HG03139 (cell line): ENCODE measurements at regions not wholly inside any gene's neighbourhood (a gene's known extent, or its start where the extent isn't known, plus 50 kb on each side); places are given as distances from the start of the nearest gene placed in this dataset.
"Not testable (repeated sequence)": the region's sequence is repeated elsewhere in the genome, so short reads cannot be mapped to it uniquely, and the experiment has no call there.

Source experiments
- ATAC-seq: cut with Tn5 transposase; IDR thresholded peaks from one replicate; pipeline ENCODE4 v1.9.1; 2021; ENCODE audit not compliant: unreplicated experiment

DNA sequence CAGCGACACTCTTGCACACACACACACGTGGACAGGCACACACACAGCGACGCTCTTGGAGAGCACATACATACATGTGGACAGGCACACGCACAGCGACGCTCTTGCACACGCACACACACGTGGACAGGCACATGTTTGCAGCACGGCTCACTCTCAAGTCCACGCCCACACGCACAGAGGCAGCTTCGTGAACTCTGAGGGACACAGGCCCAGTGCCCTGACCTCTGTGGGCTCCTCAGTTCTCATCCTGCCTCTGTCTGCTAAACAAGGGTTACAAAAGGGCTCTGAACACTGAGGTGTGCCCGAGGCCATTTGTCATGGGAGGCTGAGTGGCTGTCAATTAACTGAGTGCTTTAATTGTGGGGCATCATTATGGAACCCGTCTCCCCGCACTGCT lies 558.8 kb upstream of the ADAMTS16 start:
- no peak for ATAC-seq

GRCh38 chr5:4584982-4585381 lies 555.1 kb upstream of the ADAMTS16 start:
- ATAC-seq: no peak

- ATAC-seq: no peak
These were observed 526.7 kb upstream of the ADAMTS16 start for GRCh38 chr5:4613440-4613839.

GRCh38 chr5:4614088-4614487 lies 526.0 kb upstream of the ADAMTS16 start:
- no peak for ATAC-seq

DNA sequence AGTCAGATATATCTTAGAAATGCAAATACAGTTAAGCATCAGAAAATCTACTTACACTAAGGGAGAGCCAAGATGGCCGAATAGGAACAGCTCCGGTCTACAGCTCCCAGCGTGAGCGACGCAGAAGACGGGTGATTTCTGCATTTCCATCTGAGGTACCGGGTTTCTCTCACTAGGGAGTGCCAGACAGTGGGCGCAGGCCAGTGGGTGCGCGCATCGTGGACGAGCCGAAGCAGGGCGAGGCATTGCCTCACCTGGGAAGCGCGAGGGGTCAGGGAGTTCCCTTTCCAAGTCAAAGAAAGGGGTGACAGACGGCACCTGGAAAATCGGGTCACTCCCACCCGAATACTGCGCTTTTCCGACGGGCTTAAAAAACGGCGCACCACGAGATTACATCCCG lies 524.8 kb upstream of the ADAMTS16 start:
- not testable (repeated sequence) for ATAC-seq

DNA sequence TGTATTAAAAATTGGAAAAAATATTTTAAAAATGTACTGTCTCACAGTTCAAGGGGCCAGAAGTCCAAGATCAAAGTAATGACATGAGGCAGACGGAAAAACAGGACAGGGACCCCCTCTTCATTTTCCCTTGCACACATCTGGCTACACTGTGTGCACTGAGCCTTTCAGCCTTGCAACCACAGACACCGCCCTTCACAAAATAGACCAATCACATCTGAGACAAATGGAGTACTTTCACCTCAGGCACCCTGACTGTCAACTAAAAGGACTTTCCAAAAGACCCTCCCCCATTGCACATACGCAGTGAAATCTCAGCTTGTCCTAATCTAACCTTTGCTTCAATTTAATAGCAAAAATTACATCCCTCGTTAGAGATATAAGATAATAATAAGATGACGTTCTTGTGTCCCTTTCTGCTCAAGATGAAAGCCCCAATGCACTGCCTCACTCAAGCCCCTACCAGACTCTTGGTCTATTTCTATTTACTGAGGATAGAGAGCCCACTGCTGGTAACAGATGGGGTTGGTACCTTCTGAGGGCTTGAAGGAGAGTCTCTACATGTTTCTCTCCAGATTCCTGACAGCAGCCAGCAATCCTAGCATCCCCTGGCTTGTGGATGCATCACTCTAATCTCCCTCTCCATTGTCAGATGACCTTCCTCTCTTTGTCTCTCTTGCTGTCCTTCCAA lies 514.8 kb upstream of the ADAMTS16 start:
- ATAC-seq: no peak

- ATAC-seq: no peak
These were observed 513.0 kb upstream of the ADAMTS16 start for GRCh38 chr5:4627131-4627530.

DNA sequence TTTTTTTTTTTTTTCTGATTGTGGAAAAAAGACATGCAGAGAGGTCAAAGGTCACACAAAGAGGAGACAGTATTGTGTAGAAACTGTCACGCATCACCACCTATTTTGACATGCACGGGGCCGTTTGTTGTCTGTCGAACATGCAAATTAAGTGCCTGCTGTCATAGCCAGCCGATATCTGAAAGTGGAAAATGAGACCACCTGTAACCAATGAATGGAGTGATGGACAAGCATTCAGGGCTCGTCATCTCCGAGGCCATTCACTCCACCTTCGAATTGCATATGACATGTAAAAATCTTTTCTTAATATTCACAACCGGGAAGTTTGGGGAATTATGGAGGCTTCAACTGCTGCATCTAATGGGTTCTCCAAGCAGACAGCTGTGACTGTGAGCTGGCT lies 512.2 kb upstream of the ADAMTS16 start:
- no peak for ATAC-seq

DNA sequence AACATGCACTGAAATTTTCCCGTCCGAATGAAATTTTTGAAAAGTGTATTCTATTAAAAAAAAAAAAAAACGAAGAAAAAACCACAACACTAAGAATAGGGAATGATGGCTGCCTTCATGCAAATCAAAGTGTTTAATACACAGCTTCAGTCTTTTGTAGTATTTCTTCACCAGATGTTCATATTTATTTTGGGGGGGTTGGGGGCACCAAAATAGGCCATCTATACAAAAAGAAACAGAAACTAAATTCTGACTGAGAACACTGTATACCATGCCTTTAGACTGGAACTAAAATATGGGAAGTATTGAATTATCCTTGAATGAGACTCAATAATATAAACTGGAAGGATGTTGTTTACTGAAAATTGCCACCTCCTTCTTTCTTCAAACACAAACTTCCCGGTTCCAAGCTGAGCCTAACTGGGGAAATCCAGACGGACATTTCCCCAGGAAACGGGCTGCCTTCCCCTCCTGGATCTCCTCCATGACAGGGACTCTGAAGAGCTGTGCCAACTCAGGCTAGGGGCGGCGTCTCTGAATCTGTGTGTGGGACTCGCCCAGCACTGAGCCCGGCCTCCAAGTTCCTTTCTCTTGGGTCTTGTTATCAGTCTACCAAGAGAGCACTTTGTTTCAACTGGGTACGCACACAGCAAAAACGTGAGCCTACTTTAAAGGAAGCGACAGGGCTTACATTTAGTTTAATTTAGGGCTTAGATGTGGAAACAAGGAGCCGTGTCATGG lies 511.3 kb upstream of the ADAMTS16 start:
- ATAC-seq: no peak

GRCh38 chr5:4630031-4630430 lies 510.1 kb upstream of the ADAMTS16 start:
- ATAC-seq: no peak

DNA sequence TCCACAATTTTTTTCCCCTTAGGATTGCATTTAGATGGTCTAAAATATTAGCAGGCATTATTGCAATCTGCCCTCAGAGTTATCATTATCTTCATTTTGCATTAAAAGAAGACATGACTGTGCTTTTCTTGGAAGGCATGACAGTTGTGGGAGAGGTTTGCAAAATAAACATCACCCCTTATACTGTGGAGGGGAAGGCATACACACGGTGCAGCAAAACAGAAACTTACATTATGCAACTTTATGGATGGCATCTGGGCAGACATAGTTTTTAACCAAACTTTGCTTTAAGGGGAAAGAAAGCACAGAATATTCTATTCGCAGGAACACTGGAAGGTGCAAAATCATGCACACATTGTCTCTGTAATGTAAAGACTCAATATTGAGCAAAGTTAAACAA lies 505.8 kb upstream of the ADAMTS16 start:
- ATAC-seq: no peak

GRCh38 chr5:4636378-4636777 lies 503.8 kb upstream of the ADAMTS16 start:
- no peak for ATAC-seq

DNA sequence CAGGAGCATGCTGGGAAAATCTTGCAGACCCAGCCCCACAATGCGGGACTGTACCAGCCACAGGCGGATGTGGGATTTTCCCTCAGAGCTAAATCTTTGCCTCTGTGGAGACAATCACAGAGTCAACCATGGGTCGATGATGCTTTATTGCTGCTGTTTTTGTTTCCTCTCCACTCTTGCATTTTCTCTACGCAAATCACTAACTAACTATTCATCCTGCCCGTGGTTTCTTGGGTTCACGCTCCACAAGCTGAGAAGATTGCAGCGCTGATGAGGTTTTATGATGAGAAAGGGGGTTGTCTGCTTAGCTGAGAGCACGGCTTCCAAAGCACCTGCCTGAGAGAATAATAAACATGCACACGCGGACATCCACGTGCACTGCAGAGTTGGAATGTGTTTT lies 500.2 kb upstream of the ADAMTS16 start:
- no peak for ATAC-seq

GRCh38 chr5:4640795-4641194 lies 499.3 kb upstream of the ADAMTS16 start:
- no peak for ATAC-seq

- no peak for ATAC-seq
These were observed 497.6 kb upstream of the ADAMTS16 start for GRCh38 chr5:4642525-4642924.

DNA sequence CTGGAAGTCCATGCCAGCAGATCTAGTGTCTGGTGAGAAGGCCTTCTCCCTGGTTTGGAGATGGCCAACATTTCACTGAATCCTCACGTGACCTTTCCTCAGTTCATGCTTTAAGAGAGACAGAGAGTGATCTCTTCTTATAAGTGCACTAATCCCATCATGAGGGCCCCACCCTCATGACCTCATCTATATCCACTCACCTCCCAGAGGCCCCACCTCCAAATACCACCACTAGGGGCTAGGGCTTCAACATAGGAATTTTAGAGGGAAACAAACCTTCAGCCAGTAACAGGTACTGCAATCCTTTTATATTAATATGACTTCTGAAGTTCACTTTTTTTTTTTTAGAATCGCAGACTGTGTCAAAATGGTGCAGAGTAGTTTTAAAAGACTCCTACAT lies 496.9 kb upstream of the ADAMTS16 start:
- ATAC-seq: no peak

DNA sequence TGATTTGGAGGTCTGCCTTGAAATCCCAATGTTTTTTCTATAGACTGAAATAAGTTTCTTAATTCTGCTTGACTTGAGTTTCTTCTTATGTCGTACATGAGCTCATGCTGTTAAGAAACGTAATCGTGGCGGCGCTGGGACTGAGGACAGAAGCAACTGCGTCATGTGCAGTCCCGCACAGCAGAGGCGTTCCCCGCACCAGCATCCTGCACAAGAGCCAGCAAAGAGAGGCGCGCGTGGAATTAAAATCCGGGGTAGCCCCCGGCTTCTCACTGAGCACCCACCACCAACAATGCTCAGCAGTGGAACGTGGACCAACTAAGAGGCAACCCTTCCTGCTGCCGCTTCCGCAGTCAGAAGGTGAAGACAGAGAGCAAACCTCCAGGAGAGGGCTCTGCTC lies 496.2 kb upstream of the ADAMTS16 start:
- no peak for ATAC-seq

GRCh38 chr5:4646715-4647375 lies 493.3 kb upstream of the ADAMTS16 start:
- ATAC-seq: no peak

DNA sequence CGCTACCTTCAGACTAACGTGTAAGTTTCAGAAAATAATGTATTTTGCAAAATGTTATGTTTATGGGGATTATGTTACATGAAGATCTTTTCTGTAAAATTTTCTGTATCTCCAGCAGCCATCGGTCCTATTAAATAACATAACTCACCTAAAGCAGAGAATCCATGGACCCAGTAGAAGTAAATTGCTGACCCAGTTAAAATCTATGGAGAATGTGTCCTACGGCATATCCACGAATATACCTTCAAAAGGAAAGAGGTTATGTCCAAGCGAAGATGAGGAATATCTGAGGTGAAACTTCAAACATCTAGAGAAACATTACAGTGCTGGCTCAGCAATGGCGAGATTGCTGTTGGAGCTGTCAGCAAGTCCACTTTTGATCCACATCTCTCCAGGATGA lies 492.2 kb upstream of the ADAMTS16 start:
- no peak for ATAC-seq

- ATAC-seq: no peak
These were observed 488.1 kb upstream of the ADAMTS16 start for GRCh38 chr5:4651806-4652565.

- no peak for ATAC-seq
These were observed 486.7 kb upstream of the ADAMTS16 start for GRCh38 chr5:4653475-4653874.
